Stimulated activated CD4-positive, alpha-beta T cell treated with anti-CD3 and anti-CD28 coated beads, Interleukin-15, amount 100 ng/mL, for 24 hours (primary cell): ENCODE measurements at regions not wholly inside any gene's neighbourhood (a gene's known extent, or its start where the extent isn't known, plus 50 kb on each side); places are given as distances from the start of the nearest gene placed in this dataset.

Experiments
- DNase-seq: peaks from one replicate; pipeline ENCODE4 v3.0.0-alpha.2; 2020

DNA sequence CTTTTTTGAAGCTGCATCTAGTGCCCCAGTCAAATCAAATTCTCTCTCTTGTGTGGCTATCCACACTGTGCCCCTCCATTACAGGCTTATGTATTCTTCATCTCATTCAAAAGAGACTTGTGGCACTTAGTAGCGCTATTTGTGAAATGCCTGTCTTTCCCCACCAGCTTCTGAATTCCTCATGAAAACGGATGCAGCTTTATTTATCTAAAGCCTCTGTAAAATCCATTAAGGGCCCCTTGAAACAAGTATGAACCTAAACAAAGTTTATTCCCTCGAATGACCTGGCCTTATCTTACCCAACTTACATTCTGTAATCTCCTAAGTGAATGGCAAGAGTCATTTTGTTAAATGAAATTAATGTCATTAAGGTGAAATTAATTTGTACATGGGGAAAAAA is 417.4 kb upstream of the PIK3C3 start:
- DNase-seq = no peak

DNA sequence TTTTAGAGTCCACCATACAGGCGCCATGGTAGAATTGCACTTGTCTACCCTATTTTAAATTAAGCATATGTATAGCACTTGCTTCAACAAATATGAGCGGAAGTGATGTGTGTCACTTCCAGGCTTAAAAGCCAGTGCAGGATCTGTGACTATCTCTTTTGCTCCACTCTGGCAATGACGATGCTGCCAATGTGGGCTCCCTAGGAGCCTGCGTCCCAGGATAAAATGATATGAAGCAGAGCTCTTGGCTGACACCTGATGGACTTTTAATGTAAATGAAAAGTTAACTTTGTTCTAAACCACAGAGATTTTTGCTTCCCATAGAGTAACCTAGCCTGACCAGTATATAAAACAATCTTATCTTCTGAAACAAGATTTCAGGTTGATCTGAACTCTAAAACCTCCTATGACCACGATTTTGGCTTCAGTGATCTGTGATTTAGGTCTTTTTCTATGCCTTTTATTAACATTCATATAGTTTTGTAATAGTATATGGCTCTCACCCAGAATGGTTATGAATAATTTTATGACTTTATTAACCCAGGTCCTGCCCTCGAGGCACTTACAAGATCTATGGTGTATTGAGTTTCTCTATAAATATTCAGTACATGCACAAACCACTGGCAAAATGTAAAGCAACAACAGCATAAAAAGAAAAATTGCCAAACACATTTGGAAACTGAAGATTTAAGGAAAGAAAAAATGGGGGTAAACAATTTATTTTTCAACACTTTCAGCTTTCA is 422.5 kb upstream of the PIK3C3 start:
- no peak for DNase-seq

DNA sequence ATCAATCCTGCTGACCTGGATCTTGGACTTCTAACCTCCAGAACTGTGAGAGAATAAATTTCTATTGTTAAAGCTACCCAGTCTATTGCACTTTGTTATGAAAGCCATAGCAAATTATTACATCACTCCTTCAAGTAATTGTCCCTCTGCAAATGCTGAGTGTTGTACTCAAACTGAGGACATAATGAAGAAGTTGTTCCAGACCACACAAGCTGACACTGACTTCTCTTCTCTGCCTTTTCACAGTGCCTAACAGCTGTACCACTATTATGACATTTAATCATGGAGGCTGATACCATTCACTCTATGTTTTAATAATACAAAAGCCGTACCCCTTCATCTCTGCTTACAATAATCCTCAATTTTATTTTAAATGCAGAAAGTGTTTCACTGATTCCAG is 424.1 kb upstream of the PIK3C3 start:
- DNase-seq = no peak

DNA sequence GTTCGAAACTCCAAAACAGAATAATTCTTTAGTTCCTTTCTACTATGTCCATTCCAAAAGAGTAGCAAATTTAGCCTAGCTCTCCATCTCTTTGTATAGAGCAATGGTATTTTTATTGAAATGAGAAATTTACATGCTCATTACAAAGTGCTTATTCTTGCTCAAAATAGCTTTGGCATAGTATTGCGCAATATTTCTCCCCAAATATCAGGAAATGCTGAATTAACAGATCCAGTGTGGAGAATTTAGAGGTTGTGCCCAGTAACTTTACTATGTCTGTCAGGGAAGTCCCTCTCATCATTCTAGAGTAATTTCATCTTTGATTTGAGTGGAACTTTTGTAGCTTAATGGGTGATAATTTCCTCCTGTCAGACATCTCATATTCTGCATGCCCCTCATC is 425.9 kb upstream of the PIK3C3 start:
- DNase-seq = no peak

DNA sequence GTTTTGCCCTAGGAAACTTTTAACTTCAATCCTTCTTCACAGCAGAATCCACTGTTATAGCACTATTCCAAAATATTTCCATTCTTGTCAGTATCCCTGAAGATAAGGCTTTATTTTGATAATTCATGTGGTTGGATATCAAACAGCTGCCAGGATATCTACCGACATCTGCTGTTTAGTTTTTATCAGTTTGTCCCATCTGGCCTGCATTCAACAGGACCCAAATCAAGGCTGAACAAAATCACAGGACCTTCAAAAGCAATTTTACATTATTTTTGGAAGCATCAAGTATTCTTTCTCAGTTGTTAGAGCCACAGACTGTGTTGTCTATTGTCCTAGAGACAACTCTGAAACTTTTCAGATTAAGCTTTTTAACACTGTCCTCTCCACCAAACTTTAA is 429.0 kb upstream of the PIK3C3 start:
- no peak for DNase-seq

DNA sequence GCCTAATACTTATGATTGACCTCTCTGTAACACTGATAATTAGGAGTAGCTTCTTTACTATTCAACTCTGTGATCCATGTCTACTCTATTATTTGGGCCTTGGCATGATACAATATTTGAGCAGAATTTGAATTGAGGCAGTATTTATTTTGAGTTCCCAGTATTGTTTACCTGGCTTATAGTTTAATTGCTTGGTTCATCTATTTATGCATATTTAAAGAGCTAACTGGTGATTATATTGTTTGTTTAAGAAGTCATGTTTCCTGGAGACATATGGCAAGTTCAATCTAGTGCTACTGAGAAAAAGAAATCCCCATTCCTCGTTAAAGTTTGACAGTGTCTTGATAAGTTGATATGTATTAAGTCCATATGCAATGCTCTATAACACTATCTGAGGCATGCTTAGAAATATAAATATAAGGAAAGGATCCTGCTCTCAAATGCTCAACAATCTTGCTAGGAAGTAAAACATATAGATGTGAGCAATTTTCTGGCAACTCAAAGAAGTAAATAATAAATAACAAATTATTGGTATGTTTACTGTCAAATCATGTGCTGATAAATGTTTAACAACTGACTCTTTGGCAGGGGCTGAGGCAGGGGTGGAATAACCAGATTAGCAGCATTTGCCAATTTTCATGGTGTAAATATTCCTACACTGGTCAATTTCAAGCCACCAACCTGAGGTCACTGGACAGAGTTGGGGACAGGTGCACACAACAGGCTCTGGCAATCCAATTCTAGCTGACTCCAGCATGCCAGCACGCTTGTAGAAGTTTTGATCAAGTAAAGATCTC is 430.2 kb upstream of the PIK3C3 start:
- DNase-seq = no peak

DNA sequence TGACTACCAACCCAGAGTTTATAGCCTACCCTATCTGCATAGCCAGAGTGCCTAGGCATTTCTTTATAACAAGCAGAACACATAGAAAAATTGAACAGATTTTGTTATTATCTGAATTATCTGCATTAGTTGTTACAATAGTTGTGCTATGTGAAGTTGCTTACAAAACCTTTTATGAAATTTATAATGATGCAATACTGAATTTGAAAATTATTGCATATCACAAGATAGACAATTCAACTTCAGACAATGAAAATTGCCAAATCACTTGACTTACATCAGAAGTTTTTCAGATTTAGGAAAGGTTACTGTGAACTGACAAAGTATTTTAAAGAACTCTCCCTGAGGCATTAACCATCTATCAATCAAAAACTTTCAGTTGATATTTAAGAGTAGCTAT is 437.9 kb upstream of the PIK3C3 start:
- DNase-seq = no peak

DNA sequence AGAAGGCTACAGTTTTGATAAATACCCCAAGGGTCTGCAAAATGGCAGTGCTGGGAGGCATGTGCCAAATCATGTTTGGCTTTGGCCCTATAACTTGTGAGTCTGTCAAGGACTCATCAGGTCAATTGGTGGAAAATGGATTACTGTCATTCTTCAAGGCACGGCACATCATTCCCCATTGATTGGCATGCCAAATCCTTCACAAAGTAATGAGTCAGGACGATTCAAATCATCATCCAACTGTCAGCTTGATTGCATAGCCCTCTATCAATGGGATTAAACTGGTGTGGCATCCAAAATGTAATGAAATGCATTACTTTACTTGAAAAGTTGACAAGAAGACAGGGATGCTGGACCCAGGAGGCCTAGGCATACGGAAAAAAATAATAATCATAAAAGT is 441.6 kb upstream of the PIK3C3 start:
- no peak for DNase-seq

DNA sequence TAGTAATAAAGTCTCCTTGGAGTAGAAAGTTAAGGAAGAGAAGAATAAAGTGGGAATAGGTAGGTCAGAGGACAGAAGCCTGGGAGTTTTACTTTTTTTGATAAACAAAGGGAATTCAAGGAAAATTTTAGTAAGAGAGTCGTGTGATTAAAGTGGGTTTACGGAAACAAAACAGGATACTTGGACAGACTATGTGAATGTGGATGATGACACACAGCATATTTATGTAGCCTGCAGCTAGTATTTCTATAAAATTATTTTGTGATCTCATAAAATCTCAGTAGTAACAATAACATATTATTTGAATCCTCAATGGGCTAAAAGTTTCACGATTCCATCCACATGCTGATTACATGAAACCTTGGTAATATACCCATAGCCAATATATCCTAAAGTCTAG is 450.7 kb upstream of the PIK3C3 start:
- DNase-seq = no peak

DNA sequence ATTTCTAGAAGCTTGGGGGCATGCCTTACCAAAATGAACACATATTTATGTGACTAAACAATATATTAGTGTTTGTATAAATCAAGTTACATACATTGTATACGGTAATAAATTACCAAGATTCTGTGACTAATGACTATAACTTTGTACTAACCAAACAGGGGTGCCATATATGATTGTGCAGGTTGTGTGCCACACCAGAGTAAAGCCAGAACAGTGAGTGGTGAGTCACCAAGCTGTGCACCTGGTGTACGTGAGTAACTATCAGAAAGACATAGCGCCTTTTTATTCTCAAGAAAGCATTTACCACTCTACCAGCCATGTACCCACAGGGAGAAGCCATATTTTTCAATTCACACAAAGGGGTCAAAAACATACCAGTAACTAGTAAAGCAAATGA is 453.2 kb upstream of the PIK3C3 start:
- no peak for DNase-seq

DNA sequence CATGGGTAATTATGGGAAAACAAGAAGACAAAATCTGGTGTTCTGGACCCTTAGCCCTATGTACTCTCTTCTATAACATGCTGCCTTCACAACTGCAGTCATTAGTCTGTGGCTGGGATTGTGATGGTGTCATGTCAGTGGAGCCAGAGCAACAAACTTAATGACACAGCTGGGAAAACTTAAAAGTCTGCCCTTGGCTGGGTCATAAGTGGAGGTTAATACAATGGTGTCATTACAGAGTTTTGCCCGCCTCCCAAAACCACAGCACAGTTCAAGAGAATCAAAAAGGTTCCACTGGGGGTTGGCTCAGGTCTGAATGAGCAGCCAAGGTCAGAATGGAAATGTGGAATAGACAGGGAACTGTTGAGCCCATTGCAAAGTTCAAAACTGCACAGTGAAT is 455.7 kb upstream of the PIK3C3 start:
- no peak for DNase-seq

DNA sequence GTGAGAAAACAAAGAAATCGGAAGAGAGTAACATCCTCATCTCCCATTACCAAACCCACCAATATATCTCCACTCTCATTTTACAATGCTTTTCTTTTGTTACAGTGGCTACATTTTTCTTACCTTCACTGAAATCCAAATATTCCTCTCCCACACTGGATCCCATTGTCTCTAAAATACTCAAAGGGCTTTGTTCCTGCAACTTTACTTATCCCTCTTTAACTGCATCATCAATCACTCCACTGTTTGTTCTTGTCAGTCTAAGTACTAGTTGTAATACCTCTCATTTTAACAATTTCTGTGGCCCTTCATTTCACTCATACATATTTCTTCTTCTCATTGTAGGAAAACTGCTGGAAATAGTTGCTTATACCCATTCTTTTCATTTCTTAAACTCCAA is 464.2 kb upstream of the PIK3C3 start:
- DNase-seq = no peak

DNA sequence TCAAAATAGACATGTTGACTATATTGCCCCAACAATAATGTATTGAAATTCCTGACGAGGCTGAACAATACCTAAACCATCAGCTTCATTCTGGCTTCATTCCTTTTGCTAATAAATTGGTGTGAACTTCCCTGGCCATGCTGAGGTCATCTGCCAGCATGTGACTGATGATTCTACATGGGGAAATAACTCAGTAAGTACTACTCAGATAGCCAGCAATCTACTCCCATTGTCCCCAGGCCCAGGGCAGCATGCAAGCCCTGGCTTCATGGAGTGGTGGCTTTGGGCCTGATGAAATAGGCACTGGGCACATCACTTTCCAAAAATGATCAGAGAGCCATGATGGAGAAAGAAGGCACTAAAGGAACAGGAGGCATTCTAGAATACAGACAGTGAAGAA is 468.5 kb upstream of the PIK3C3 start:
- no peak for DNase-seq

DNA sequence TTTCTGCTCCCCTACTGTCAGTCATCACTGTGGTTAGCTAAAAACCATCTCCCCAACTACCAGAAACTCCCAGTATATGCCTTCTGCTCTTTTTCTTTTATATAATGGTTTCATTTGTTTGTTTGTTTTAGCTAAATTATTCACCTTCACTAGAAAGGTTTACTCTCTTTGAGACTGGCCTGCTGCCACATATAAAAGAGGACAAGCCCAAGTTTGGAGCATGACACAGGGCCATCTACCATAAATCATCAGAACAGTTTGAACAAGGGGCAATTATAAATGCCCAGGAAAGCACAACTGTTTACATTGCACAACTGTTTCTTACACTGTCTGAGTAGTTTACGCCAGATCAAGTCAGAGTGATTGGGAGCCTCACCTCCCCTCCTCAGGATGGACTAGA is 471.0 kb upstream of the PIK3C3 start:
- no peak for DNase-seq

DNA sequence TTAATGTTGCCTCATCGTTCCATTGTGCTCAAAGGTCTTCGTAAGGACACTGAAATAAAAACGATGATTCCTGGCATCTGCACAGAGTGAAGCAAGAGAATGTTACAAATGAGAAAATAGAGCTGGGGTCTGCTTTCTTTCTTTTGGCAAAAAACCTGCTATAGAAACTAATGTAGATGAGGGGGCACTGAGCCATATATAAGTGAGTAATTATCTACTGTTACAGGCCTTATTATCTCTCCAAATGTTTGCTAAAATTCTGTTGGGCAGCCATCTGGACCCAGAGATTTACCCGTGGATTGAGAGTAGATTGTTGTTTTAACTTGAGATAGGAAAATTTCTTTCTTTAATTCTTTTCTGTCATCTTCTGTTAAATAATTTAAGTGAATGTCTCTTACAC is 472.5 kb upstream of the PIK3C3 start:
- no peak for DNase-seq

DNA sequence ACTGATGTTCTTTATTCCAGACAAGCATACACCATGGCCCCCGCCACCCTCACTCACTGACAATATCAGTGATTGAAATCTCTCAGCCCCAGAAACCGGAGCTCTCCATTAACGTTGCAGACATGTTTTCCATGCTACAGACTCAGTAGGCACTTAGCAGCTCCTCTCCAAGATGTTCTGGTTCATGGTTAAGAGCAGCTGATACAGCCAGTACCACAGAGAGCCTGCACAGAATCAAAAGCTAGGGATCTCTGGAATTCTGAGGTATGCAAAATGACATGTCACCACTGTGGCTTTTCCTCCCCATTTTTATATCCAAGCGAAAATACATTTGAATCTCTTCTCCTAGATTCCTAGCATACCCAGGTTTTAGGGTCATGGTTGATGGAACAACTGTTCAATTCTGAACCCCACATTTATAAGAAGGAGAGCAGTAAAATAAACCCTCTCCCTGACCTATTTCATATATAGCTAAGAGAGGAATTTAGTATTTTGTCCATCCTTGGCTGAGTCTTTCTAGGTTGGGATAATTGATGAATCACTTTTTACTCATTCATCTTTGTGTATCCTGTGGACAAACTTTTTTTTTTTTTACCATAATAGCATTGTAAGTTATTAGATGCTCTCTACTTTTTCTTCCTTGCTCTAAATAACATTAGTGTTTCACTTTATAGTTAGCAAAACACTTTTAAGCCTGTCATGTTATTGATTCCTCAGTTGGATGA is 488.4 kb upstream of the PIK3C3 start:
- no peak for DNase-seq

DNA sequence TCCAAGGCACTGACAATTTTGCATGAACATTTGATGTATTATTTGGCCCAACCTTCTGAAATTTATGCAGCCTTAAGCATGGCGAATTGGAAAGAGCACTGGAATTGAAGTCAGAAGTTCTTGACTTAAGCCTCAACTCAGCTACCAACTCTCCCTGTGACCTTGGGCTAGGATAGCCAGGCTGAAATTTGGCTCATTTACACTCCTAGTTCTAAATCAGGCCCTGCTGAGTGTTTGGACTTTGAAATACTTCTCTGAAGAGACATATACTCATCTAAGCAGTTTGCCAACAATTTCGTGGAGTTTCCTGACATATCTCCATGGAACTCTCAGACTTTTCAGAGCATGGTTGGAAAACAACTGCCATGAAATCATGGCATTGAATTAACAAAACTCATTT is 489.6 kb upstream of the PIK3C3 start:
- no peak for DNase-seq

DNA sequence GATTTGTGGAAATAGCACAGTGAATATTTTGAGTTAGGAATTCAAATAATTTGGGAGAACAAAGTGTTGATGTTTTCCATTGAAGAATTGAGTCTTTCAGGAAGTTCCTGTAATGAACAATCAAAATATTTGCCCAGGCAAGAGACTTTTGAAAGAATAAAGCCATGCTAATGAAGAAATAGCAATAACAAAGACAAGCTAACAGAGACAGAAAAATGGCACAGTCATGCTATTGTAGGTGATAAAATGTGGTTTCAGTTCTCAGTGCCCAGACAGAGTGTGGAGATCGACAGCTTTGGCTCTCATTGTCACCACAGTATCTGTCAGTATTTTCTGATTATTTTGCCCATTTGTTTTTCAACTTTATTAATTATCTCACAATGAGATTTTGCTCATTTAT is 490.8 kb upstream of the PIK3C3 start:
- no peak for DNase-seq

DNA sequence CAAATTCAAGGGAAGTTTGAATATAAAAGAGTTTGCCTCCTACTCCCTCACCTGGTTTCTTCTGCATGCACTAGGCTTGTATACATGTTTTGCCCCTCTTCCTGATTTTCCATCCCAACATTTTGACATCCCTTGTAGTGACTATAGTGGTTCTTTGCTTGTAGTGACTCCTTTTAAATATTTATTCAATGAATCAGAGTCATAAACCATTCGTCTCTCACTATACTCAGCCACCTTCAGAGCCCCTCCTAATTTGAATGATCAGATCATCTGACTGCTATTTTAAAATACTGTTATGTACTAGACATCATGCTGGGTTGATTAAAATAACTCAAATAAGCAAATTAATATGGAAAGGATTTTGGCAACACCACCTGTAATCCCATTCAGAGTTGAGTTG is 492.1 kb upstream of the PIK3C3 start:
- no peak for DNase-seq

DNA sequence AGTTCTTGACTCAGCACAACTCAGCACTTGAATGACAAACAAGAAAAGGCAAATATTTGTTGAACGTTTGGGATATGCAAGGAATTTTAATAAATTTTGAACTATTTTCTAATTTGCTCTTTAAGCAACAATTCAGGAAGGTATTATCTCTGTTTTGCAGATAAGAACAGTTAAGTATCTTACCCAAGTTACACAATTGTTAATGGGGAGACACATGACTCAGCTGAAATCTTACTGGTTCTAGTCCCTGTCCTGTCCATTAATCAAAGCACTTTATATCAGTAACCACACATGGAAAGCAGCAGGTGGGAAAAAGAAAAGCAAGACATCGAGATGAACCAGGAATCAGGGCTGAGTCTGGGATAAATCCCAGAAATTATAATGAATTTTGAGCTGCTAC is 493.9 kb upstream of the PIK3C3 start:
- DNase-seq = no peak

DNA sequence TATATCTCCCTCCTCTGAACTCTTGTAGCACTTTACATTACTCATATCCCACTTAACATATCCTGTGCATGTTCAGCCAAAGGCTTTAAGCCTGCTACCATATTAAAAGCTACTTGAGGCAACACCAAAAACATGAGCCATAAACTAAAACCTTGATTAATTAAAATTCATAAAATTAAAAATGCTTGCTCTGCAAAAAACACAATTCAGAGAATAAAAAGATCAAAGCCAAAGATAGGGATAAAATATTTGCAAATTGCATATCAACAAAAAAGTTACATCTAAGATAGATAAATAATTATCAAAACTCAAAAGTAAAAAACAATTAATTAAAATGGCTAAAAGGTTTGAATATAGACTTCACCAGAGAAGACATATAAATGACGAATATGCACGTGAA is 495.4 kb upstream of the PIK3C3 start:
- no peak for DNase-seq

DNA sequence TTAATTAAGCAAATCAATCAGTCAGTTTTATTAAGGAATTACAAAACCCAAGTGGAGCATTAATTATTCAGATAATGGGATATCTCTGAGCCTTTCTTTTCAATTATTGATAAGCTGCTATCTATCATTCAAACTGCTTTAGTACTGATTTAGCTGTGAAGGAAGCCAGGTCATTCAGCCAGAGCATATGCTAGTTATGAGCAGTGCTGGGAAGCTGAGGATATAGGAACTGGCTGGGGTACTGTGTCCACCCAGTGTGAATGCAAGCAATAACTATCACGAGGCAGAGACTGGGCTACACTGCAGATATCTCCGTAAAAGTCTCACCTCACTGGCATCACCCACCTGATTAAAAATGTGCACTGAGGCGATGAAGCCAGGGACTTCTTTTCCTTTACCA is 496.7 kb upstream of the PIK3C3 start:
- DNase-seq = no peak

DNA sequence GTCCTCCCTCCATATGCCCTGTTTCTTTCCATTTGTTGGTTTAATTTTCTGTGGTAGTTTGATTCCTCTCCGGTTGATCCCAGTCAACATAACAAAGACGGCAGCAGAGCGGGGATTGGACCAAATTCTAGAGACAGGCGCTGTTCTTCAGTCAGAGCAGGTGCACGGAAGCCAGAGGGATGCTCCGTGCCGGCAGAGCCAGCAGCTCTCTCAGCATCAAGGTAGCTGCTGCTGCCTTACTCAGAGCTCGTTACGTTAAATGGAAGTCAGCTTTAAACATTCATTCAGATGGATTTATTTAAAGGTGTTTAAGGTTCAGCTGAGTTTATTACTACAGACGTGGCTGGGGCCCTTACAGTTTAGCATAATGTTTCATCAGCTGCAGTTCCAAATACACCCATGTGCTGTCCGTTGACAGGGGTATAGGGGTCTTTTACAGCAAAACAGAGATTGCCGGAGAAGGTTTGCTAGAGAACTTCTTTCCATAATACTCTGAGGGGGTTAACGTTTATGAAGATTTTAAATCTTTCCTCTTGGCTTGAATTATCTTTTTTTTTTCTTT is 497.2 kb upstream of the PIK3C3 start:
- no peak for DNase-seq

DNA sequence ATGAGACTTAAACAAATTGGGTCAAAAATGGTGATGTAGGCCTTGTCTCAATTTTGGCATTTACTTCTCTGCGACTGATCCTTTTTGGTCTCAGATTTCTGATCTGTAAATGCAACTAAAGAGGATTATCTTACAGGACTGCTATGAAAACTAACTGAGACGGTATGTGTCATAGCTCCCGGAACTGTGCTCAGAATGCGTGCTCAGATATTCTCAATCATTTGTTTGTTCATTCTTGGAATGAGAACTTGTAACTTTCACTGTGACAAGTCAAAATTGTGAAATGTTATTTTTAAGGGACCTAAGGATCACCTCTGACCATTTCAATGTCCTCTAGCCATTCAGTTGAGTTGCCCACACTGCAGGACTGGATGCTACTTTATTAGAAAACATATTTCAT is 498.2 kb upstream of the PIK3C3 start:
- DNase-seq = no peak
